Breast epithelium (tissue), 4 donors: ENCODE measurements at regions not wholly inside any gene's neighbourhood (a gene's known extent, or its start where the extent isn't known, plus 50 kb on each side); places are given as distances from the start of the nearest gene placed in this dataset.

Experiments
- DNase-seq, 2 donors: peaks; one replicate each; pipeline ENCODE4 v3.0.0-alpha.2; 2019; ENCODE audit warnings: low spot score in 2 of 2
- H3K27ac ChIP-seq, 2 donors: fragments of 200-600 bp; sonication (generic) in 1 of 2; one replicate each; pipeline ENCODE4 v1.5.1; 2016 to 2019; ENCODE audit warnings: mild to moderate bottlenecking in 1 of 2
- H3K27me3 ChIP-seq, 2 donors: fragments of 200-600 bp; sonication (generic) in 1 of 2; one replicate each; pipeline versions ENCODE4 v1.5.1 to v1.6.0; 2017 to 2019; ENCODE audit warnings: control low read depth in 1 of 2, mild to moderate bottlenecking in 1 of 2
- H3K36me3 ChIP-seq: fragments of 200-600 bp; one replicate; pipeline ENCODE4 v1.5.1; 2019
- H3K4me1 ChIP-seq, 2 donors: fragments of 200-600 bp; sonication (generic); one replicate each; pipeline ENCODE4 v1.5.1; 2016 to 2019; ENCODE audit warnings: control low read depth in 1 of 2
- H3K4me3 ChIP-seq, 3 donors: fragments of 200-600 bp; sonication (generic); 1 replicate in 2 of 3; 2 replicates in 1 of 3; pipeline ENCODE4 v1.5.1; 2016 to 2019; ENCODE audit warnings: mild to moderate bottlenecking in 3 of 3, moderate library complexity in 2 of 3
- H3K9me3 ChIP-seq, 2 donors: fragments of 200-600 bp; sonication (generic) in 1 of 2; one replicate each; pipeline ENCODE4 v1.5.1; 2016 to 2019; ENCODE audit warnings: control low read depth in 1 of 2
- POLR2A ChIP-seq: fragments of 450-650 bp; IDR thresholded peaks from one replicate; pipeline ENCODE4 v1.6.1; 2016; ENCODE audit warnings: antibody characterized with exemption, mild to moderate bottlenecking, moderate library complexity
- POLR2AphosphoS5 ChIP-seq, 3 donors: sonication (generic); formaldehyde crosslinking; IDR thresholded peaks; one replicate each; pipeline ENCODE4 v1.6.1; 2017; ENCODE audit warnings: antibody characterized with exemption in 3 of 3
- intact Hi-C: fragments of 100-400 bp; cut with DNase I; formaldehyde crosslinking; loops from one replicate; pipeline ENCODE4 v1.15.1; 2023; ENCODE audit warnings: low total_unique reads
- TF ChIP-seq, protein P1 (sequence below), 3 donors: fragments of 450-650 bp; IDR thresholded peaks; one replicate each; pipeline ENCODE4 v1.5.1; 2016 to 2017; ENCODE audit warnings: antibody characterized with exemption in 3 of 3, mild to moderate bottlenecking in 3 of 3, moderate library complexity in 3 of 3

DNA sequence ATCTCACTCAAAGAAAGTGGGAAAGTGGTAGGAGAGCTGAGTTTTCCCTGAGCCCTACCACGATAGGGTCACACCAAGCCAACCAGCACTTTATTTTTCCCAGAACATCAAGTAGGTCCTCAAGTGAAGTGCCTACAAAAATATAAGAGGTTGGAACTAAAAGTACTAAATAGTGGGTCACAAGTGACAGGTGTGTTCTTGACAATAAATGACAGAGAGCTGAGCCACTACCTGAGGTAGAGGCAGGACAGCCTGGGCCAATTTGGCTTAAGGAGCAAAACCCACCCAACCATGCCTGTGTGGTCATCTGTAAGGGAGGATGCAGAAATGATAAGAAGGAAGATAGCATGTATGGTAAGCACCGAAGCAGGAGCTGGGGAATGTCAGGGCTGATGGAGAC lies 154.8 kb upstream of the SSTR4 start:
- no peak for DNase-seq
- intact Hi-C loops = no loop called here
- Histone ChIP-seq H3K4me1 (no peaks in the 10 kb centered on the region), H3K36me3 (no peaks in the 10 kb centered on the region), H3K27ac (no peak overlapping the region), H3K9me3 (peaks cover 4 to 5% of the 10 kb centered on the region in 2 donors), H3K27me3 (no peaks in the 10 kb centered on the region), H3K4me3 (no peak overlapping the region)
- TF ChIP-seq POLR2AphosphoS5 (IDR thresholded peaks at IDR 0.05) (no peak), POLR2A (no peak)
- TF ChIP-seq, protein P1, sequence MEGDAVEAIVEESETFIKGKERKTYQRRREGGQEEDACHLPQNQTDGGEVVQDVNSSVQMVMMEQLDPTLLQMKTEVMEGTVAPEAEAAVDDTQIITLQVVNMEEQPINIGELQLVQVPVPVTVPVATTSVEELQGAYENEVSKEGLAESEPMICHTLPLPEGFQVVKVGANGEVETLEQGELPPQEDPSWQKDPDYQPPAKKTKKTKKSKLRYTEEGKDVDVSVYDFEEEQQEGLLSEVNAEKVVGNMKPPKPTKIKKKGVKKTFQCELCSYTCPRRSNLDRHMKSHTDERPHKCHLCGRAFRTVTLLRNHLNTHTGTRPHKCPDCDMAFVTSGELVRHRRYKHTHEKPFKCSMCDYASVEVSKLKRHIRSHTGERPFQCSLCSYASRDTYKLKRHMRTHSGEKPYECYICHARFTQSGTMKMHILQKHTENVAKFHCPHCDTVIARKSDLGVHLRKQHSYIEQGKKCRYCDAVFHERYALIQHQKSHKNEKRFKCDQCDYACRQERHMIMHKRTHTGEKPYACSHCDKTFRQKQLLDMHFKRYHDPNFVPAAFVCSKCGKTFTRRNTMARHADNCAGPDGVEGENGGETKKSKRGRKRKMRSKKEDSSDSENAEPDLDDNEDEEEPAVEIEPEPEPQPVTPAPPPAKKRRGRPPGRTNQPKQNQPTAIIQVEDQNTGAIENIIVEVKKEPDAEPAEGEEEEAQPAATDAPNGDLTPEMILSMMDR (IDR thresholded peaks at IDR 0.05) = no peak

DNA sequence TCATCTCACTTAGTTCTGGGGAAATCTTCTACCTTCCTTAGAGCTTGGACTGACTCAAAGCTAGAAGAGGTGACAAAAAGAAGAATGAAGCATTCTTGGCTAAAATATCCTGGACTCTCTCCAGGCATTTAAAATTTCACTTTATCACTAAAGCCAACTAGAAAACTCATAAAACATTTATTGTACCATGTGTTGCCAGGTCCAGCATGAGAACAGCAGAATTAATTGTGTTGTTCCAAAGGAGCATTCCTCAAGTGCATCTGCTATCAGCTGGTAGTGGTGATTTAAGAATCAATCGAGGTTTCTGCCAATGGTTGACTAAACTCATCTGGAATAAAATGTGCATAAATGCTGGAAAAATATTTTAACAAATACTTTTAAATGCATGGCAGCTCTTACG lies 147.3 kb upstream of the SSTR4 start:
- H3K4me3 ChIP-seq = no peak overlapping the region
- H3K27ac ChIP-seq = no peak overlapping the region
- H3K4me1 ChIP-seq = no peaks in the 10 kb centered on the region
- no peaks in the 10 kb centered on the region for H3K27me3 ChIP-seq
- TF ChIP-seq POLR2AphosphoS5 (IDR thresholded peaks at IDR 0.05) = no peak
- TF ChIP-seq, protein P1 (IDR thresholded peaks at IDR 0.05) = no peak
- TF ChIP-seq POLR2A = no peak
- H3K36me3 ChIP-seq = no peaks in the 10 kb centered on the region
- no peak for DNase-seq
- peaks cover 4 to 5% of the 10 kb centered on the region in 2 donors for H3K9me3 ChIP-seq
- intact Hi-C loops = no loop called here

DNA sequence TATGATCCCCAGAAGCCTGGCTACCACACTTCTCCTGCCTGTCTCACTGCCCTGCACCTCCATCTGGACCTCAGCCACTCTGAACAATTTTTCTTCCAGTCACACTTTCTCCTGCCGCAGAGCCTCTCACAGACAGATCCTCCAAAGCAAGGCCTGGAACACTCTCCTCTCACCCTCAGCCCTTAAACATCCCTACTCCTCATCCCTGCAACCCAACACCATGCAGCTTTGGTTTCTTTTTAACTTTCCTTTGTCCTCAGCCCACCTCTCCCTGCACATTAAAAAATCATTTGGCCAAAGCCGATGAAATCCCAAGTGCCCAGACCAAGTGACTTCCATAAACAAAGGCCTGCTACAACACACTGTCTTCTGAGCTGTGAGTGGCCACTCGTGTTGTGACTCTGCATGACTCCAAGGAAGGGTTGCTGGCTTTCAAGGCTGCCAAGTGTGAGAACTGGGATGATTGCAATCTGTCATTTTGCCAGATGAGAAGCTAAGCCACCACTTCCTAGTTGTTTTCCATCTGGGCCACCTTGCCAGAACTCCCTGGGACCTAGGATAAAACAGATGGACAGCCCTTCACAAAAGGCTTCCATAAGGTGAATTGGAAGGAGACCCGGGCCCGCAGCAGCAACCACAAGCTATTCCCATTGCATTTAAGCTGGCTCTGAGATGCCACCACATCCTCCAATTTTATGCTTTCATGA lies 144.4 kb upstream of the SSTR4 start:
- Histone ChIP-seq H3K36me3 (no peaks in the 10 kb centered on the region), H3K27ac (no peak overlapping the region), H3K27me3 (no peaks in the 10 kb centered on the region), H3K9me3 (no peaks in the 10 kb centered on the region), H3K4me3 (no peak overlapping the region), H3K4me1 (no peaks in the 10 kb centered on the region)
- intact Hi-C loops = no loop called here
- no peak for DNase-seq
- TF ChIP-seq POLR2AphosphoS5 (IDR thresholded peaks at IDR 0.05) = no peak
- TF ChIP-seq, protein P1 (IDR thresholded peaks at IDR 0.05) = no peak
- TF ChIP-seq POLR2A = no peak

DNA sequence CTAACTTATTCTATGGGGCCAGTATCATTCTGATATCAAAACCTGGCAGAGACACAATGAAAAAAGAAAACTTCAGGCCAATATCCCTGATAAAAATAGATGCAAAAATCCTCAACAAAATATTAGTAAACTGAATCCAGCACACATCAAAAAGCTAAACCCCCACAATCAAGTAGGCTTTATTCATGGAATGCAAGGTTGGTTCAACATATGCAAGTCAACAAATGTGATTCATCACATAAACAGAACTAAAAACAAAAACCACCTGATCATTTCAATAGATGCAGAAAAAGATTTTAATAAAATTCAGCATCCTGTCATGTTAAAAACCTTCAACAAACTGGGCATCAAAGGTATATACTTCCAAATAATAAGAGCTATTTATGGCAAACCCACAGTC lies 133.9 kb upstream of the SSTR4 start:
- DNase-seq = no peak
- peaks cover 0 to 16% of the 10 kb centered on the region in 2 donors for H3K9me3 ChIP-seq
- H3K27me3 ChIP-seq = no peaks in the 10 kb centered on the region
- no peak for TF ChIP-seq POLR2AphosphoS5 (IDR thresholded peaks at IDR 0.05)
- no peak for TF ChIP-seq POLR2A
- TF ChIP-seq, protein P1 (IDR thresholded peaks at IDR 0.05) = no peak
- H3K4me1 ChIP-seq = no peaks in the 10 kb centered on the region
- intact Hi-C loops = loop anchor here (5.0 kb wide), 1 partner anchor 276 kb away; no protein-coding TSS in a partner anchor
- H3K4me3 ChIP-seq = no peak overlapping the region
- no peaks in the 10 kb centered on the region for H3K36me3 ChIP-seq
- no peak overlapping the region for H3K27ac ChIP-seq

DNA sequence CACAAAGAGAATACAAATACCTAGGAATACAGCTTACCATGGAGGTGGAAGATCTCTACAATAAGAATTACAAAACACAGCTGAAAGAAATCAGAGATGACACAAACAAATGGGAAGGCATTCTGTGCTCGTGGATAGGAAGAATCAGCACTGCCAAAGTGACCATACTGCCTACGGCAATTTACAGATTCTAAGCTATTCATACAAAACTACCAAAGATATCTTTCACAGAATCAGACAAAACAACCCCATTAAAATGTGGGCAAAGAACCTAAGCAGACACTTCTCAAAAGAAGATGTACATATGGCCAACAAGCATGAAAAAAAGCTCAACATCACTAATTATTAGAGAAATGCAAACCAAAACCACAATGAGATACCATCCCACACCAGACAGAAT lies 133.2 kb upstream of the SSTR4 start:
- Histone ChIP-seq H3K27me3 (no peaks in the 10 kb centered on the region), H3K36me3 (no peaks in the 10 kb centered on the region), H3K27ac (no peak overlapping the region), H3K4me3 (no peak overlapping the region), H3K9me3 (peaks cover 0 to 16% of the 10 kb centered on the region in 2 donors), H3K4me1 (no peaks in the 10 kb centered on the region)
- no peak for TF ChIP-seq POLR2AphosphoS5 (IDR thresholded peaks at IDR 0.05)
- TF ChIP-seq, protein P1 (IDR thresholded peaks at IDR 0.05) = no peak
- no peak for TF ChIP-seq POLR2A
- intact Hi-C loops = loop anchor here (5.0 kb wide), 1 partner anchor 275 kb away; no protein-coding TSS in a partner anchor
- no peak for DNase-seq
